Smooth muscle cell (in vitro differentiated cells): ENCODE measurements at regions not wholly inside any gene's neighbourhood (a gene's known extent, or its start where the extent isn't known, plus 50 kb on each side); places are given as distances from the start of the nearest gene placed in this dataset.

ENCODE experiments used
- DNase-seq: peaks from one replicate; lab custom pipeline; 2025; ENCODE audit not compliant: unreplicated experiment; lab: John Stamatoyannopoulos, UW
- H2AFZ ChIP-seq: fragments of 200-600 bp; sonication (generic); 2 replicates; pipeline ENCODE4 v1.6.0; 2016; ENCODE audit warnings: antibody characterized with exemption, low read depth, mild to moderate bottlenecking
- H3F3A ChIP-seq: fragments of 200-600 bp; sonication (generic); 2 replicates; pipeline ENCODE4 v1.6.0; 2017; ENCODE audit warnings: antibody characterized with exemption, low read depth
- H3K27ac ChIP-seq: fragments of 200-600 bp; sonication (generic); 2 replicates; pipeline ENCODE4 v1.5.1; 2016; ENCODE audit warnings: low read depth, mild to moderate bottlenecking
- H3K27me3 ChIP-seq: fragments of 200-600 bp; sonication (generic); 2 replicates; pipeline ENCODE4 v1.6.1; 2016; ENCODE audit warnings: low read depth, mild to moderate bottlenecking
- H3K36me3 ChIP-seq: fragments of 200-600 bp; sonication (generic); 2 replicates; pipeline ENCODE4 v1.5.1; 2016; ENCODE audit warnings: low read depth
- H3K4me1 ChIP-seq: fragments of 200-600 bp; sonication (generic); 2 replicates; pipeline ENCODE4 v1.5.1; 2016; ENCODE audit warnings: low read depth
- H3K4me2 ChIP-seq: fragments of 200-600 bp; sonication (generic); 2 replicates; pipeline ENCODE4 v1.6.0; 2016; ENCODE audit warnings: mild to moderate bottlenecking
- H3K4me3 ChIP-seq: fragments of 200-600 bp; sonication (generic); 2 replicates; pipeline ENCODE4 v1.5.1; 2016; ENCODE audit warnings: mild to moderate bottlenecking
- H3K79me2 ChIP-seq: fragments of 200-600 bp; sonication (generic); 2 replicates; pipeline ENCODE4 v1.6.0; 2016; ENCODE audit warnings: low read depth, mild to moderate bottlenecking
- H3K9ac ChIP-seq: fragments of 200-600 bp; sonication (generic); 2 replicates; pipeline ENCODE4 v1.6.0; 2016; ENCODE audit warnings: low read depth
- H3K9me3 ChIP-seq: fragments of 200-600 bp; sonication (generic); replicated peaks from 2 replicates; pipeline ENCODE4 v1.5.1; 2016; ENCODE audit warnings: low read depth
- H4K20me1 ChIP-seq: fragments of 200-600 bp; sonication (generic); 2 replicates; pipeline ENCODE4 v1.6.0; 2016; ENCODE audit warnings: low read depth
- CTCF ChIP-seq: fragments of 200-600 bp; sonication (generic); IDR thresholded peaks from 2 replicates; pipeline ENCODE4 v1.5.1; 2017; ENCODE audit warnings: borderline replicate concordance, mild to moderate bottlenecking, antibody characterized with exemption; ENCODE audit not compliant: insufficient read depth, poor library complexity, severe bottlenecking
- WGBS: methylation state at CpG from one replicate; pipeline ENCODE4 v1.1.7; 2016; ENCODE audit warnings: low lambda C conversion rate; 5-methylcytosine and 5-hydroxymethylcytosine counted together

GRCh38 chr2:37560241-37560848, 111.1 kb downstream of the CDC42EP3 start:
- Histone ChIP-seq H3K4me2 (no peak overlapping the region), H3K9ac (no peak overlapping the region), H3K4me3 (no peak overlapping the region), H3K4me1 (peaks cover 4% of the 10 kb centered on the region), H3K27me3 (no peaks in the 10 kb centered on the region), H2AFZ (no peak overlapping the region), H3K9me3 (no peaks in the 10 kb centered on the region), H3K36me3 (no peaks in the 10 kb centered on the region), H3F3A (peaks cover 4% of the 10 kb centered on the region), H3K79me2 (no peaks in the 10 kb centered on the region), H3K27ac (no peak overlapping the region), H4K20me1 (no peaks in the 10 kb centered on the region)
- 98% methylated on average over 5 of the region's 5 CpGs for WGBS
- DNase-seq: no peak
- no peak for TF ChIP-seq CTCF

GRCh38 chr2:37560863-37561614, 110.4 kb downstream of the CDC42EP3 start:
- Histone ChIP-seq H4K20me1 (no peaks in the 10 kb centered on the region), H3K4me2 (no peak overlapping the region), H3K27ac (peak overlapping the region; percentile 91), H2AFZ (no peak overlapping the region), H3K79me2 (no peaks in the 10 kb centered on the region), H3K9me3 (no peaks in the 10 kb centered on the region), H3K27me3 (no peaks in the 10 kb centered on the region), H3K9ac (no peak overlapping the region), H3K4me3 (no peak overlapping the region), H3F3A (peaks cover 4% of the 10 kb centered on the region), H3K36me3 (no peaks in the 10 kb centered on the region), H3K4me1 (peaks cover 4% of the 10 kb centered on the region)
- WGBS: 89% methylated on average over 4 of the region's 4 CpGs
- no peak for DNase-seq
- TF ChIP-seq CTCF: no peak

- H4K20me1 ChIP-seq: no peaks in the 10 kb centered on the region
- no peaks in the 10 kb centered on the region for H3K9me3 ChIP-seq
- H3K27ac ChIP-seq: peak overlapping the region; percentile 91
- peak overlapping the region; percentile 71 for H3K9ac ChIP-seq
- no peak overlapping the region for H2AFZ ChIP-seq
- no peaks in the 10 kb centered on the region for H3K36me3 ChIP-seq
- no peak overlapping the region for H3K4me3 ChIP-seq
- H3K79me2 ChIP-seq: no peaks in the 10 kb centered on the region
- no peak for DNase-seq
- peaks cover 4% of the 10 kb centered on the region for H3F3A ChIP-seq
- WGBS: 23% methylated on average over 5 of the region's 5 CpGs
- TF ChIP-seq CTCF: no peak
- H3K4me1 ChIP-seq: peaks cover 4% of the 10 kb centered on the region
- H3K4me2 ChIP-seq: peak overlapping the region; percentile 58
- no peaks in the 10 kb centered on the region for H3K27me3 ChIP-seq
Measured at GRCh38 chr2:37561615-37562569, 109.5 kb downstream of the CDC42EP3 start.
